ENCODE measurements at regions not wholly inside any gene's neighbourhood (a gene's known extent, or its start where the extent isn't known, plus 50 kb on each side); places are given as distances from the start of the nearest gene placed in this dataset.

- Mint-ChIP-seq H3K27me3 (no peaks in the 10 kb centered on the region), H3K36me3 (no peaks in the 10 kb centered on the region), H3K4me3 (no peak overlapping the region), H3K4me1 (no peaks in the 10 kb centered on the region), H3K9me3 (peaks cover 3 to 33% (median 11%) of the 10 kb centered on the region in 7 donors), H3K27ac (no peak overlapping the region)
- ATAC-seq (ENCODE audit: low read depth in 2 of 2) (no peak), DNase-seq (no peak)
Measured at GRCh38 chr14:30084811-30085210, 157.2 kb upstream of the PRKD1 start.

- H3K9me3 Mint-ChIP-seq: peaks cover 4 to 35% (median 14%) of the 10 kb centered on the region in 7 donors
- H3K27ac Mint-ChIP-seq: no peak overlapping the region
- H3K36me3 Mint-ChIP-seq: no peaks in the 10 kb centered on the region
- no peak for ATAC-seq (ENCODE audit: low read depth in 2 of 2)
- H3K4me3 Mint-ChIP-seq: no peak overlapping the region
- H3K27me3 Mint-ChIP-seq: no peaks in the 10 kb centered on the region
- no peaks in the 10 kb centered on the region for H3K4me1 Mint-ChIP-seq
- DNase-seq: no peak
Measured at GRCh38 chr14:30085943-30086342, 158.3 kb upstream of the PRKD1 start.

GRCh38 chr14:30088620-30089019 is 161.0 kb upstream of the PRKD1 start:
- Mint-ChIP-seq H3K27ac (no peak overlapping the region), H3K9me3 (peaks cover 15 to 55% (median 26%) of the 10 kb centered on the region in 7 donors), H3K36me3 (peaks cover 0 to 8% of the 10 kb centered on the region in 2 donors), H3K4me3 (no peak overlapping the region), H3K4me1 (no peaks in the 10 kb centered on the region), H3K27me3 (no peaks in the 10 kb centered on the region)
- DNase-seq (no peak), ATAC-seq (ENCODE audit: low read depth in 2 of 2) (no peak)

- Mint-ChIP-seq H3K27me3 (no peaks in the 10 kb centered on the region), H3K4me3 (no peak overlapping the region), H3K36me3 (no peaks in the 10 kb centered on the region), H3K9me3 (peaks cover 0 to 14% (median 4%) of the 10 kb centered on the region in 7 donors), H3K4me1 (no peaks in the 10 kb centered on the region), H3K27ac (no peak overlapping the region)
- no peak for ATAC-seq (ENCODE audit: low read depth in 2 of 2)
- no peak for DNase-seq
Measured at GRCh38 chr14:30108975-30109700, 181.5 kb upstream of the PRKD1 start.

- H3K27me3 Mint-ChIP-seq: no peaks in the 10 kb centered on the region
- no peak overlapping the region for H3K4me3 Mint-ChIP-seq
- H3K27ac Mint-ChIP-seq: no peak overlapping the region
- no peaks in the 10 kb centered on the region for H3K36me3 Mint-ChIP-seq
- H3K9me3 Mint-ChIP-seq: peaks cover 0 to 2% (median 0%) of the 10 kb centered on the region in 7 donors
- DNase-seq (no peak), ATAC-seq (ENCODE audit: low read depth in 2 of 2) (no peak)
- no peaks in the 10 kb centered on the region for H3K4me1 Mint-ChIP-seq
Measured at GRCh38 chr14:30114051-30114450, 186.4 kb upstream of the PRKD1 start.

GRCh38 chr14:30115756-30116155 is 188.1 kb upstream of the PRKD1 start:
- no peak overlapping the region for H3K27ac Mint-ChIP-seq
- DNase-seq (no peak), ATAC-seq (ENCODE audit: low read depth in 2 of 2) (no peak)
- no peaks in the 10 kb centered on the region for H3K36me3 Mint-ChIP-seq
- no peak overlapping the region for H3K4me3 Mint-ChIP-seq
- H3K9me3 Mint-ChIP-seq: no peaks in the 10 kb centered on the region
- H3K27me3 Mint-ChIP-seq: no peaks in the 10 kb centered on the region
- no peaks in the 10 kb centered on the region for H3K4me1 Mint-ChIP-seq

- no peak overlapping the region for H3K4me3 Mint-ChIP-seq
- no peak overlapping the region for H3K27ac Mint-ChIP-seq
- no peaks in the 10 kb centered on the region for H3K36me3 Mint-ChIP-seq
- no peaks in the 10 kb centered on the region for H3K4me1 Mint-ChIP-seq
- no peaks in the 10 kb centered on the region for H3K9me3 Mint-ChIP-seq
- ATAC-seq (ENCODE audit: low read depth in 2 of 2): no peak
- DNase-seq: no peak
- H3K27me3 Mint-ChIP-seq: no peaks in the 10 kb centered on the region
Measured at GRCh38 chr14:30118992-30119640, 191.5 kb upstream of the PRKD1 start.

- Mint-ChIP-seq H3K36me3 (no peaks in the 10 kb centered on the region), H3K4me1 (no peaks in the 10 kb centered on the region), H3K27ac (no peak overlapping the region), H3K4me3 (no peak overlapping the region), H3K27me3 (no peaks in the 10 kb centered on the region), H3K9me3 (peaks cover 0 to 2% (median 0%) of the 10 kb centered on the region in 7 donors)
- no peak for DNase-seq
- no peak for ATAC-seq (ENCODE audit: low read depth in 2 of 2)
Measured at GRCh38 chr14:30125322-30125979, 197.8 kb upstream of the PRKD1 start.

- no peak overlapping the region for H3K4me3 Mint-ChIP-seq
- no peak overlapping the region for H3K27ac Mint-ChIP-seq
- H3K4me1 Mint-ChIP-seq: no peaks in the 10 kb centered on the region
- ATAC-seq (ENCODE audit: low read depth in 2 of 2) (no peak), DNase-seq (no peak)
- H3K27me3 Mint-ChIP-seq: no peaks in the 10 kb centered on the region
- H3K36me3 Mint-ChIP-seq: no peaks in the 10 kb centered on the region
- H3K9me3 Mint-ChIP-seq: peaks cover 0 to 6% (median 0%) of the 10 kb centered on the region in 7 donors
Measured at GRCh38 chr14:30129807-30130206, 202.2 kb upstream of the PRKD1 start.

GRCh38 chr14:30131581-30132097 is 204.0 kb upstream of the PRKD1 start:
- no peaks in the 10 kb centered on the region for H3K36me3 Mint-ChIP-seq
- no peaks in the 10 kb centered on the region for H3K27me3 Mint-ChIP-seq
- H3K27ac Mint-ChIP-seq: no peak overlapping the region
- H3K4me1 Mint-ChIP-seq: no peaks in the 10 kb centered on the region
- ATAC-seq (ENCODE audit: low read depth in 2 of 2) (no peak), DNase-seq (no peak)
- H3K4me3 Mint-ChIP-seq: no peak overlapping the region
- H3K9me3 Mint-ChIP-seq: peaks cover 0 to 6% (median 0%) of the 10 kb centered on the region in 7 donors

- no peaks in the 10 kb centered on the region for H3K36me3 Mint-ChIP-seq
- H3K9me3 Mint-ChIP-seq: peaks cover 0 to 6% (median 0%) of the 10 kb centered on the region in 7 donors
- no peak overlapping the region for H3K4me3 Mint-ChIP-seq
- no peak overlapping the region for H3K27ac Mint-ChIP-seq
- no peak for ATAC-seq (ENCODE audit: low read depth in 2 of 2)
- H3K4me1 Mint-ChIP-seq: no peaks in the 10 kb centered on the region
- no peaks in the 10 kb centered on the region for H3K27me3 Mint-ChIP-seq
- no peak for DNase-seq
Measured at GRCh38 chr14:30132196-30132595, 204.5 kb upstream of the PRKD1 start.

GRCh38 chr14:30134936-30135335 is 207.3 kb upstream of the PRKD1 start:
- DNase-seq: no peak
- peaks cover 0 to 4% (median 0%) of the 10 kb centered on the region in 7 donors for H3K9me3 Mint-ChIP-seq
- H3K36me3 Mint-ChIP-seq: no peaks in the 10 kb centered on the region
- no peaks in the 10 kb centered on the region for H3K27me3 Mint-ChIP-seq
- H3K4me3 Mint-ChIP-seq: no peak overlapping the region
- ATAC-seq (ENCODE audit: low read depth in 2 of 2): no peak
- H3K27ac Mint-ChIP-seq: no peak overlapping the region
- no peaks in the 10 kb centered on the region for H3K4me1 Mint-ChIP-seq

- peaks cover 0 to 5% (median 0%) of the 10 kb centered on the region in 7 donors for H3K9me3 Mint-ChIP-seq
- ATAC-seq (ENCODE audit: low read depth in 2 of 2): no peak
- H3K4me1 Mint-ChIP-seq: no peaks in the 10 kb centered on the region
Measured at GRCh38 chr14:30138567-30138966, 210.9 kb upstream of the PRKD1 start.

GRCh38 chr14:30142216-30142615 is 214.6 kb upstream of the PRKD1 start:
- DNase-seq (no peak), ATAC-seq (ENCODE audit: low read depth in 2 of 2) (no peak)
- Mint-ChIP-seq H3K4me3 (no peak overlapping the region), H3K27me3 (no peaks in the 10 kb centered on the region), H3K27ac (no peak overlapping the region), H3K9me3 (peaks cover 8 to 24% (median 21%) of the 10 kb centered on the region in 7 donors), H3K36me3 (peaks cover 0 to 13% of the 10 kb centered on the region in 2 donors), H3K4me1 (no peaks in the 10 kb centered on the region)

More at GRCh38 chr14:30138567-30138966, 210.9 kb upstream of the PRKD1 start:
- Mint-ChIP-seq H3K27me3 (no peaks in the 10 kb centered on the region), H3K27ac (no peak overlapping the region), H3K36me3 (no peaks in the 10 kb centered on the region), H3K4me3 (no peak overlapping the region)
- DNase-seq: no peak
